Activated T-cell treated with anti-CD3 and anti-CD28 coated beads, Interleukin-2, amount 50 U/mL, for 1 hour (primary cell): ENCODE measurements at regions not wholly inside any gene's neighbourhood (a gene's known extent, or its start where the extent isn't known, plus 50 kb on each side); places are given as distances from the start of the nearest gene placed in this dataset.

ENCODE experiments used
- DNase-seq: peaks from one replicate; pipeline ENCODE4 v3.0.0-alpha.2; 2020

DNA sequence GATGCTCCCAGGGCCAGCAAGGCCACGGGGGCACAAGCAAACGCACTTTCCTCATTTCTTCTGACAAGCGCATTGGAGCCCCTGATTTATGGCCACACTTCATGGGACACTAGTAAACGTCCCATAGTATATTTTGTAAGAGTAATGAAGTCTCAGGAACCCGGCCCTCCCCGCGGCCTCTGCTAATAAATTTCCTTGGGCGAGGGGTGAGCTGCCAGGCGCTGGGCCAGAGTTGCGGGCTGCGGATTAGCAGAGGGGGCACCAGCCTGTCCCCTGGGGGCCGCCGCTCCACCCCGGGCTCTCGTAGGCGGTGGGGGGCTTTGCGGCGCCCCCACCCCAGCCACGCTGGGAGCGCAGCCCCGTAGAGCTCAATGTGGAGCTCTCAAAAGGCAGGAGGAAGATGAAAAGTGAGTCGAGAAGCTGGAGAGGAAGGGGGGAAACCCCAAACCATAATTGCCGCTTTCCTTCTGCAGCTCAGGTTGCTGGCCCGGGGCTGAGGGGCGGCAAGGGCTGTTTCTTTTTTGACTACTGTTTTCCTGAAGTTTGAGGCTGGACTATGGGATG lies 173.6 kb downstream of the CDC5L start:
- DNase-seq = no peak

GRCh38 chr6:44561832-44562665 lies 174.5 kb downstream of the CDC5L start:
- DNase-seq = no peak

GRCh38 chr6:44563397-44563796 lies 175.9 kb downstream of the CDC5L start:
- no peak for DNase-seq

GRCh38 chr6:44564906-44565524 lies 177.5 kb downstream of the CDC5L start:
- DNase-seq = no peak

- DNase-seq = no peak
These were observed 179.9 kb downstream of the CDC5L start for GRCh38 chr6:44567406-44567805.

- no peak for DNase-seq
These were observed 181.6 kb downstream of the CDC5L start for GRCh38 chr6:44569131-44569530.

DNA sequence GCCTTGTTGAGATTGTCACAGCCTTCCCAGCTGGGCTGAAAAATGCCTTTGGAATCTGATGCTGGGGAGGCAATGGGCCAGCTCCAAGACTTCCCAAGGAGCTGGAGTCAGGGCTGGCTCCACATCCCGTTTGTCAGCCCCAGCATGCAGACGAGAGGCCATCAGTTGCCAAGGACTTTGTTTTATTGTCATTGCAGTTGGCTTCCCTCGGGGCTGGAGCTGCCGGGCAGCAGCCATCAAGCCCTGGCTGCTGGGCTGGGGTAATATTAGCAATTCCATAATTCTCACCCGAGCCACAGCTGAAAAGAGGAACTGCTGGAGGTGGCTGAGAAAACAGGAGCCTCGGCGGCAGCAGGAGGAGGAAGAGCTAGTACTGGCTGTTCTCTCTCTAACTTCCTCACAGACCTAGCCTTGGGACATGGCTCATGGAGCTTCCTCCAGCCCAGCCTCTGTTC lies 182.5 kb downstream of the CDC5L start:
- DNase-seq = no peak

DNA sequence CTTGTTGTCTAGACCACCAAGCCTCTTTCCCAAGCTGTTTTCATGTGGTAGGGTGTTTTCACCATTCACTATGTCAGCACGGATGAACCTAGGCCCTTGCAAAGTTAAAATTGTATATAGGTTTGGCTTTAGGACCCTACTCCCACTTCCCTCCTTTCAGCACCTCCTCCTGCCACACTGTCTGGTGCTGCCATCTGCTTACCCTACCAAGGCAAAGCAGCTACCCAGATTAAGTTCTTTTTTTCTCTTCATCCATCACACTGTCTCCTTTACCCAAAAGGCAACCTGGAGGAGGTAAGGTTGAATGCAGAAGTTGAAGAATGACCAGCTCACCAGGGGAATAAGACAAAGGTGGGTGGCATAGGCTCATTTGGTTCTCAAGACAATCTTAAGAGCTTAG lies 184.0 kb downstream of the CDC5L start:
- no peak for DNase-seq

- DNase-seq = no peak
These were observed 184.8 kb downstream of the CDC5L start for GRCh38 chr6:44572346-44572745.

DNA sequence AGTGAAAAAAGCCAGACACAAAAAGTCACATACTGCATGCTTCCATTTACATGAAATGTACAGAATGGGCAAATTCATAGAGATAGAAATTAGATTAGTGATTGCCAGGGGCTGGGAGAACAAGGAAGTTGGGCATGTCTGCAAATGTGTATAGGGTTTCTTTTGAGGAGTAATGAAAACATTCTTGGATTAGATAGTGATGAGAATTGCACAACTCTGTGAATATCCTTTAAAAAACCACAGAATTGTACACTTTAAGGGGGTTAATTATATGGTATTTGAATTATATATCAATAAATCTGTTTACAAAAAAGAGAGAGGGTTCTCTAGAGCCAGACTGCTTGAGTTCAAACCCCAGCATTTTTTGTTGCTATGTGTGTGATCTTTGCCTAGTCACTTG lies 188.1 kb downstream of the CDC5L start:
- no peak for DNase-seq

DNA sequence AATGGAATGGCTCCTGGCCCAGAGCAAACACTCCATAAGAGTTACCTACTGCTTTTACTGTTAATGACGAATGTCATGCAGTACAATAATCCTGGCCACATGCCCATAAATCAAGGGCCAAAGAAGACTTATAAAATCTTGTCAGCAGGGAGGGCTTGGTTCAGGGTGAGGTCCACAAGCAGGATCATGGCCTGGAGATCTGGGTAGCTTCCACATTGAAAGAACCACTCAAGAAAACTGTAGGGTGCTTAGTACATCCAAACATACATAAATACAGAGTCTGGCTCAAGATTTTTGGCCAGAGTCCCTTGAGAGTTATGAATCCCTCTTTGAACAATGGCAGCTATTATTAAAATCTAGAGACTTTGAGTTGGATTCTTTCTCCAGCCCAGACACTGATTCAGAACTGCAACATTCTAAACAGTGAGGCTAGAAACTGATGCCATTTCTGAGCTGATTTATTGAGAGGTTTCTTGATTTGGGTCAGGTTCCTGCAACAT lies 188.7 kb downstream of the CDC5L start:
- no peak for DNase-seq

- no peak for DNase-seq
These were observed 193.4 kb downstream of the CDC5L start for GRCh38 chr6:44580901-44581300.

DNA sequence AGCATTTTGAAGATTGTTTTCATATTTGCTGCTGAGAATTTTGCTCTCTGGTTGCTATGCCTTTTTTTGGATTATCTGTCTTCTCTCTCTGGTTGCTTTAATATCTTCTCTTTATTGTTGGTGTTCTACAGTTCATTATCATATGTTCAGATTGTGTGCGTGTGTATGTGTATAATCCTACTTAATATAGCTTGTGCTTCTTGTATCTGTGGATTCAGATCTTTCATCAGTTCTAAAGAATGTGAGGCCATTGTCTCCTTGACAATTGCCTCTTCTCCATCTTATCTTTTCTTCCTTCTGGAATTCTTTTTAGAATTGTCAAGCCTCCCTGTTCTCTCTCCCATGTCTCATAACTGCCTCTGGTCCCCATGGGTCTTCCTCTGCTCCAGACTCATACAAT lies 195.4 kb downstream of the CDC5L start:
- no peak for DNase-seq

GRCh38 chr6:44590471-44590870 lies 203.0 kb downstream of the CDC5L start:
- DNase-seq = no peak

- no peak for DNase-seq
These were observed 206.0 kb downstream of the CDC5L start for GRCh38 chr6:44593539-44593944.

DNA sequence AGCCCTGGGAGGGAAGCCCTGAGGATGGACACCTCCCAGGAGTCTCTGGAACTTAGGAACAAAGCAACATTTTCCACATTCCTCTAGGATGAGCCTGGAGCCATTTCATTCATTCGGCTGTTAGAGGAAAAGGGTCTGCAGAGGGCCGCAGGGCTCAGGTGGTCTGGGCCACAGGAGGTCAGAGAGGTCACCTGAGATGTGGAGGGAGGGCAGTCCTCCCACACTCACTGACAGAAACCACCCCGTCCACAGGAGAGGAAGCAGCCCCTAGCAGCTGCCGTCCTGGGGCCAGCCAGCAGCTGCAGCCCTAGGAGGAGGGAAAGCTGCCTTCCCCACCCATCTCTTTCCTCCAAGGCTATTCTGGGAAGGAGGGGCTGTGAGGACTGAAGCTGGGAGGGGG lies 207.0 kb downstream of the CDC5L start:
- no peak for DNase-seq

- no peak for DNase-seq
These were observed 211.2 kb downstream of the CDC5L start for GRCh38 chr6:44598679-44599078.

GRCh38 chr6:44599672-44600071 lies 212.2 kb downstream of the CDC5L start:
- no peak for DNase-seq

GRCh38 chr6:44603044-44603686 lies 215.7 kb downstream of the CDC5L start:
- no peak for DNase-seq

DNA sequence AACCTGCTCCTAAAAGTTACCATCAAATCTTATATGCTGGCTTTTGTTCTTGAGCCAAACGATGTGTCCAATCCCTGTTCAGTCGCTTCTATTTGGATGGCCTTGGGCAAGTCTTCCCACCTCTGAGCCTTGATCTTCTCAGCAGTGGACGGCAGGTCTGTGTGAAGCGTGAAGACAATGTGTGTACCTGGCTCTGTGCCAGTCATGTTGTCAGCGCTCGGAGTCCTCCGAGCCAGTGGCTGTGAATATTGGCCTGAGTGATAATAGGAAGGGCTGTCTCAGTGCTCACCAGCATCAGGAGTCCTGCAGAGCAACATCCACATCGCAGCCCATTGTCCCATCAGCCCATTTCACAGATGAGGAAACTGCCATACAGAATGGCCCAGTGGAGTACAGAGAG lies 219.0 kb downstream of the CDC5L start:
- DNase-seq = no peak

- DNase-seq = no peak
These were observed 219.5 kb downstream of the CDC5L start for GRCh38 chr6:44606976-44607375.

GRCh38 chr6:44608175-44608574 lies 220.7 kb downstream of the CDC5L start:
- no peak for DNase-seq

DNA sequence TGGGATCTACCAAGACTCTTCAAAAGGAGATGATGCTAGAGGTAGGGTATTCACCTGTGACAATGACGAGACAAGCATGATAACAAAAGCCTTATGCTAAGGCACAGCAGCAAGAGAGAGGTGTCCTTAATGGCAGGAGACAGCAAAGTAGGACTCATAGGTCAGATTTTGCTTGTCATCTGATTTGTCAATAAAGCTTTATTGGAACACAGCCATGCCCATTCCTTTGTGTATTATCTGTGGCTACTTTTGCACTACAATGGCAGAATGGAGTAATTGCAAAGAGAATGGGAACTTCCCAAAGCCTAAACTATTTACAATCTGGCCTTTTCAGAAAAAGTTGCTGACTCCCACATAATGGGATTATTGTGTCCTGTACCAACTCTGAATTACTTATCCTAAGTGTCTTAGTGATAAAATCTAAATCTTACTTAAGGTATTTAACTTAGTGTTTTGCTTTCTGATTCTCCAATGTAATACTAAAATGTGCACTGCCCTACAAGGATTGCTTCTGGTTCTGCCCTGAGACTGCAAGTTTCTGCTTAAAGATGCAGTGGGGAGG lies 221.6 kb downstream of the CDC5L start:
- DNase-seq = no peak
